Frontal cortex (tissue), 3 donors: ENCODE measurements at regions not wholly inside any gene's neighbourhood (a gene's known extent, or its start where the extent isn't known, plus 50 kb on each side); places are given as distances from the start of the nearest gene placed in this dataset.
"Not testable (repeated sequence)": the region's sequence is repeated elsewhere in the genome, so short reads cannot be mapped to it uniquely, and the experiment has no call there.

Experiments
- DNase-seq, 2 donors: peaks; one replicate each; pipeline ENCODE4 v3.0.0; 2012; ENCODE audit warnings: low spot score in 2 of 2
- FAIRE-seq: peaks from 2 replicates; lab custom pipeline; 2012; peaks lifted over from hg19 to GRCh38; lab: Jason Lieb, UNC
- donor health status: control.
- donor health status: control.
- donor health status: control.

- no peak for FAIRE-seq
- DNase-seq: no peak
Measured at GRCh38 chrX:45681891-45682290, 481.2 kb upstream of the DIPK2B start.

GRCh38 chrX:45669715-45670340 is 469.2 kb upstream of the DIPK2B start:
- FAIRE-seq (no peak), DNase-seq (no peak)

GRCh38 chrX:45668686-45669443 is 468.2 kb upstream of the DIPK2B start:
- DNase-seq: no peak
- FAIRE-seq: no peak

- no peak for FAIRE-seq
Measured at GRCh38 chrX:45667666-45668065, 467.0 kb upstream of the DIPK2B start.

GRCh38 chrX:45664727-45665290 is 464.1 kb upstream of the DIPK2B start:
- DNase-seq (no peak), FAIRE-seq (no peak)

More at GRCh38 chrX:45667666-45668065, 467.0 kb upstream of the DIPK2B start:
- no peak for DNase-seq

- DNase-seq (no peak), FAIRE-seq (no peak)
Measured at GRCh38 chrX:45660477-45660876, 459.8 kb upstream of the DIPK2B start.

DNA sequence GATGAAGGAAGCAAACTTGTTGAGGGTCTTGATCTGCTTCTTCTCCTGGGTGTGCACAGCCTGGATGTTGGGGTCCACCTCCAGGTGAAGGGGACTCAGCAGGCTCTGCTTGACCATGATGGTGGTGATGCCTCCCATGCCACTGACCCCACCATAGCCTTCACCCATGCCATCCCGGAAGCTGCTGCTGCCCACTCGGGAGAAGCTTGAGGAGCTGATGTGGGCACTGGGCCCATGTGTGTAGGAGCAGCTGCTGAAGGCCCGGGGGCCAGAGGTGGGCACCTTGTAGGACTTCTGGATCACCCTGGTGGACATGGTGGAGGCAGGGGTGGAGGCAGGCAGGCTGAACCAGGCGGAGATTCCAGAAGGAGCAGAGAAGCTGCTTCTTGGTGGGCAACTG is 432.7 kb upstream of the DIPK2B start:
- no peak for DNase-seq
- no peak for FAIRE-seq

DNA sequence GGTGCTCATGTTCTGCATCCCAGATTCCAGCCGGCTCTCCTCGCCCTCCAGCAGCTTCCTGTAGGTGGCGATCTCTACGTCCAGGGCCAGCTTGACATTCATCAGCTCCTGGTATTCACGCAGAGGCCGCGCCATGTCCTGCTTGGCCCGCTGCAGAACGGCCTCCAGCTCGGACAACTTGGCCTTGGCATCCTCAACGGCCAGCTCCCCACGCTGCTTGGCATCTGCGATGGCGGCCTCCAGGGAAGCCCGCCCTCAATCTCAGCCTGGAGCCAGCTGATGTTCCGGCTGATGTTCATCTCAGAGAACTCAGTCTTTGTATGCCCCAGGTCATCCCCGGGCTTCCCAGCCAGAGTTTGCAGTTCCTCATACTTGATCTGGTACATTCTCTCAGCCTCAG is 431.8 kb upstream of the DIPK2B start:
- no peak for FAIRE-seq
- no peak for DNase-seq

- FAIRE-seq: no peak
Measured at GRCh38 chrX:45630078-45630477, 429.4 kb upstream of the DIPK2B start.

GRCh38 chrX:45628041-45628440 is 427.4 kb upstream of the DIPK2B start:
- DNase-seq (no peak), FAIRE-seq (no peak)

More at GRCh38 chrX:45630078-45630477, 429.4 kb upstream of the DIPK2B start:
- DNase-seq: no peak

DNA sequence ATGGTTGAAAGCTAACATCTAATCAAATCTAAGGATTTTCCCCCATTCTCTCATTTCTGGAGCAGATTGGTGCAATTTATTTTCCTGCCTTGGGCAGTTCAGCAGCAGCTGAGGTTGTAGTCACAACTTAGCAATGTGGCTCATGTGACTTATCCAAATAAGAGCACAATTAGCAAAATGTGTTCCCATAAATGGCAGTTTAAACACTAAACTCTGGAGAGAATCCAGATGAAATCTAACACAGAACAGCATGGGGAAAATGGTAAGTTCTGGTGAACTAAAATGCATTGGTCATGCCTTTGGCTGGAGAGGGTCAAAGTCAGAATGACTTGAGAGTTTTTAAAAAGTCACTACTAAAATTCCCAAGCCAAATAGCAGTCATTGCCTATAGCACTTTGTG is 422.6 kb upstream of the DIPK2B start:
- FAIRE-seq: no peak
- no peak for DNase-seq

- FAIRE-seq: no peak
- DNase-seq: no peak
Measured at GRCh38 chrX:45622538-45622937, 421.9 kb upstream of the DIPK2B start.

GRCh38 chrX:45622042-45622423 is 421.4 kb upstream of the DIPK2B start:
- FAIRE-seq (no peak), DNase-seq (no peak)

DNA sequence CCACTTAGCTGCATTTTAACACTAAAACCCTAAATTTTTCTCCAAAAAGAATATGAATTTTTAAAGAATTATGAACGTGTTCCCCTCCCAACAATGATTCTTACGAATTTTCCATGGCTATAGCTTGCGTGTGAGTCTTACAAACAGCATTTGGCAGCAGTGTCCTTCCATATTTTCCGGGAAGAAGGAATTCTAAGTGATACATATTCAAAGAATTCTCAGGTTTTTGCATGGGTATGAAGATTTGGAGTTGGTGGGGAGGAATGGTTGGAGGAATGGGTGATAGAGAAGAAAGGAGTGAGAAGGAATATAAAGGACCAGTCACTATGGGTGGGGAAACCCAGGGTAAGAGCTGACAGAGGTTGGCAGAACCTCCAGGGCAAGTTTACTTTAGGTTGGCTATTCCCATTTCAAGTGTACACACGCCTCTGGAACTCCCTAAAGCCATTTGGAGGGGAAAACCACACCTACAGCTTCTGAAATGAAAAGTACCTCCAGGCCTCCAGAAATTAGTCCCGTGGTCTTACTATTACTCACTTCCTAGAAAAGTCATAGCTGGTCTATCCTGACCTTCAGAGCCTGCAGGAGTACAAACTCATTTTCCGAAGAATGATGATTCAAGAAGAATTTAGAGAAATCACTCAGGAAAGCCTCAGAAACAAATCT is 420.8 kb upstream of the DIPK2B start:
- FAIRE-seq: no peak
- no peak for DNase-seq

GRCh38 chrX:45619290-45619689 is 418.6 kb upstream of the DIPK2B start:
- FAIRE-seq: no peak
- DNase-seq: no peak

DNA sequence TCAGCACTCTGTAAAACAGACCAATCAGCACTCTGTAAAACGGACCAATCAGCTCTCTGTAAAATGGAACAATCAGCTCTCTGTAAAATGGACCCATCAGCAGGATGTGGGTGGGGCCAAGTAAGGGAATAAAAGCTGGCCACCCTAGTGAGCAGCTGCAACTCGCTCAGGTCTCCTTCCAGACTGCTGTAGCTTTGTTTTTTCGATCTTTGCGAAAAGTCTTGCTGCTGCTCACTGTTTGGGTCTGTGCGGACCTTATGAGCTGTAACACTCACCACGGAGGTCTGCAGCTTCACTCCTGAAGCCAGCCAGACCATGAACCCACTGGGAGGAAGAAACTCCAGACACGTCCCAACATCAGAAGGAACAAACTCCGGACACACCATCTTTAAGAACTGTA is 414.9 kb upstream of the DIPK2B start:
- not testable (repeated sequence) for FAIRE-seq, DNase-seq

DNA sequence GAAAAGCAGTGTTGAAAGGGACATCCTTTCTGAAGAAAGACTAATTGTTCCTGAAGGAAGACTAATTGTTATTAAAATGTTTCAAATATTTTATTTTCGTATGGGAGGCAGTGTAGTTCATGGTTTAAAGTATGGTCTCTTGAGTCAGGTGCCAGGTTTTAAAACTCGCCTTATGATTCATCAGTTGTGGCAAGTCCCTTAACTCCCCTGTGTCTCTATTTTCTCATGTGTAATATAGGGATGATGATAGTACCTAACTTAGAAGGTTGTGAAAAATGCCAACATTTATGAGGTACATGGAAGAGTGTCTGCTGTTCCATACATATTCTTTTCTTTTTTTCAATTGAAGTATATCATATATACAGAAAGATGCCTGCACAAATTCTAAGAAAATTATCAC is 414.2 kb upstream of the DIPK2B start:
- no peak for FAIRE-seq
- DNase-seq: no peak

GRCh38 chrX:45602151-45602550 is 401.5 kb upstream of the DIPK2B start:
- FAIRE-seq (no peak), DNase-seq (no peak)

GRCh38 chrX:45601052-45601451 is 400.4 kb upstream of the DIPK2B start:
- no peak for FAIRE-seq
- no peak for DNase-seq

- DNase-seq: no peak
Measured at GRCh38 chrX:45598861-45599260, 398.2 kb upstream of the DIPK2B start.

More at GRCh38 chrX:45598861-45599260, 398.2 kb upstream of the DIPK2B start:
- FAIRE-seq: no peak
